Fibroblast of skin of back (primary cell): ENCODE measurements at regions not wholly inside any gene's neighbourhood (a gene's known extent, or its start where the extent isn't known, plus 50 kb on each side); places are given as distances from the start of the nearest gene placed in this dataset.
"Not testable (repeated sequence)": the region's sequence is repeated elsewhere in the genome, so short reads cannot be mapped to it uniquely, and the experiment has no call there.

Experiments used
- DNase-seq: peaks from one replicate; pipeline ENCODE4 v3.0.0-alpha.2; 2013

GRCh38 chr7:81430761-81431160 lies 339.1 kb downstream of the HGF start:
- DNase-seq: no peak

- no peak for DNase-seq
Measured at GRCh38 chr7:81430150-81430549, 339.7 kb downstream of the HGF start.

- DNase-seq: no peak
Measured at GRCh38 chr7:81427461-81427860, 342.4 kb downstream of the HGF start.

- no peak for DNase-seq
Measured at GRCh38 chr7:81420526-81421226, 349.2 kb downstream of the HGF start.

GRCh38 chr7:81419731-81420130 lies 350.1 kb downstream of the HGF start:
- DNase-seq: no peak

GRCh38 chr7:81416659-81417058 lies 353.2 kb downstream of the HGF start:
- no peak for DNase-seq

GRCh38 chr7:81415181-81415580 lies 354.7 kb downstream of the HGF start:
- peak; percentile 69 for DNase-seq

- DNase-seq: peak; percentile 11
Measured at GRCh38 chr7:81414411-81414810, 355.4 kb downstream of the HGF start.

- no peak for DNase-seq
Measured at GRCh38 chr7:81410471-81411117, 359.3 kb downstream of the HGF start.

- DNase-seq: no peak
Measured at GRCh38 chr7:81408728-81409127, 361.1 kb downstream of the HGF start.

GRCh38 chr7:81407094-81407493 lies 362.8 kb downstream of the HGF start:
- DNase-seq: no peak

- no peak for DNase-seq
Measured at GRCh38 chr7:81404669-81405068, 365.2 kb downstream of the HGF start.

- DNase-seq: peak; percentile 17
Measured at GRCh38 chr7:81402227-81402626, 367.6 kb downstream of the HGF start.

- no peak for DNase-seq
Measured at GRCh38 chr7:81399471-81399870, 370.4 kb downstream of the HGF start.

- DNase-seq: no peak
Measured at GRCh38 chr7:81394029-81394428, 375.8 kb downstream of the HGF start.

- DNase-seq: no peak
Measured at GRCh38 chr7:81393018-81393417, 376.8 kb downstream of the HGF start.

- no peak for DNase-seq
Measured at GRCh38 chr7:81385370-81385769, 384.5 kb downstream of the HGF start.

- DNase-seq: peak; percentile 5
Measured at GRCh38 chr7:81383846-81384245, 386.0 kb downstream of the HGF start.

- not testable (repeated sequence) for DNase-seq
Measured at GRCh38 chr7:81374641-81375040, 395.2 kb downstream of the HGF start.

- no peak for DNase-seq
Measured at GRCh38 chr7:81370822-81371221, 399.0 kb downstream of the HGF start.

- peak; percentile 61 for DNase-seq
Measured at GRCh38 chr7:81367326-81367931, 402.4 kb downstream of the HGF start.

- DNase-seq: peak; percentile 59
Measured at GRCh38 chr7:81366546-81366945, 403.3 kb downstream of the HGF start.

GRCh38 chr7:81361769-81362312 lies 408.0 kb downstream of the HGF start:
- no peak for DNase-seq

GRCh38 chr7:81355911-81356310 lies 413.9 kb downstream of the HGF start:
- DNase-seq: no peak
